Uterus (tissue), 3 donors: ENCODE measurements at regions not wholly inside any gene's neighbourhood (a gene's known extent, or its start where the extent isn't known, plus 50 kb on each side); places are given as distances from the start of the nearest gene placed in this dataset.

ENCODE experiments used
- DNase-seq, 2 donors: peaks; one replicate each; pipeline ENCODE4 v3.0.0-alpha.2; 2019 to 2020
- H3K27ac ChIP-seq, 2 donors: fragments of 200-600 bp; sonication (generic); 1 replicate in 1 of 2; 2 replicates in 1 of 2; pipeline ENCODE4 v1.5.1; 2016 to 2018
- H3K27me3 ChIP-seq, 2 donors: fragments of 200-600 bp; sonication (generic); one replicate each; pipeline ENCODE4 v1.5.1; 2018 to 2019; ENCODE audit warnings: control low read depth in 1 of 2
- H3K36me3 ChIP-seq, 2 donors: fragments of 200-600 bp; sonication (generic); one replicate each; pipeline ENCODE4 v1.5.1; 2019; ENCODE audit warnings: control low read depth in 1 of 2
- H3K4me1 ChIP-seq, 2 donors: fragments of 200-600 bp; sonication (generic); one replicate each; pipeline ENCODE4 v1.5.1; 2018 to 2019; ENCODE audit warnings: control low read depth in 1 of 2
- H3K4me3 ChIP-seq, 2 donors: fragments of 200-600 bp; sonication (generic); 1 replicate in 1 of 2; 2 replicates in 1 of 2; pipeline ENCODE4 v1.5.1; 2018 to 2019; ENCODE audit warnings: mild to moderate bottlenecking in 1 of 2
- H3K9me3 ChIP-seq, 2 donors: fragments of 200-600 bp; sonication (generic); one replicate each; pipeline ENCODE4 v1.5.1; 2019; ENCODE audit warnings: control low read depth in 1 of 2
- POLR2A ChIP-seq, 2 donors: fragments of 450-650 bp; IDR thresholded peaks; one replicate each; pipeline ENCODE4 v1.6.1; 2016; ENCODE audit warnings: antibody characterized with exemption in 2 of 2, mild to moderate bottlenecking in 1 of 2, moderate library complexity in 1 of 2
- intact Hi-C: fragments of 100-400 bp; cut with DNase I; formaldehyde crosslinking; loops from one replicate; pipeline ENCODE4 v1.15.1; 2023; ENCODE audit warnings: low total_unique reads
- TF ChIP-seq, protein P1 (sequence below), 4 experiments: fragments of 200-600 bp in 2 of 4; fragments of 450-650 bp in 2 of 4; sonication (generic) in 2 of 4; IDR thresholded peaks; one replicate each; pipeline ENCODE4 v1.5.1; 2016 to 2019; ENCODE audit warnings: antibody characterized with exemption in 4 of 4, mild to moderate bottlenecking in 2 of 4, moderate library complexity in 1 of 4
- donor health status: DM: yes; HTN: yes; CAD: no.

DNA sequence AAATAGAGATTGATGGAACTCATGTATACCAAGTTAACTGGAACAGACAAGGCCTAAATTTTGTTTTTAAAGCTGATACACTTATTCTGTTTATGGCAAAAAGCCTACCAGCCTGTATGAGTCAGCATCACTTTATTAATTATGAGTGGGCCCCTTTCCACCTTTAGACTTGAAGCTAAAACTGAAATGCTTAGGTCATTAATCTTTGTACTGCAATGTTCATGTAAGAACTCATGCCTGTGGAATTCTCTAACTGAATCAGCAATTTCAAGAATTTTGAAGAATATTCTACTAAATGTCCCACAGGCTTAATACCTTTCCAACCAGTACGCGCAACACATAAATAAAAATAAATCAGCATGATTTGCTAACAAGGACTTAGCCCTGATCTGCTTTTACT lies 140.2 kb upstream of the PHACTR1 start:
- no peak for DNase-seq
- TF ChIP-seq, protein P1, sequence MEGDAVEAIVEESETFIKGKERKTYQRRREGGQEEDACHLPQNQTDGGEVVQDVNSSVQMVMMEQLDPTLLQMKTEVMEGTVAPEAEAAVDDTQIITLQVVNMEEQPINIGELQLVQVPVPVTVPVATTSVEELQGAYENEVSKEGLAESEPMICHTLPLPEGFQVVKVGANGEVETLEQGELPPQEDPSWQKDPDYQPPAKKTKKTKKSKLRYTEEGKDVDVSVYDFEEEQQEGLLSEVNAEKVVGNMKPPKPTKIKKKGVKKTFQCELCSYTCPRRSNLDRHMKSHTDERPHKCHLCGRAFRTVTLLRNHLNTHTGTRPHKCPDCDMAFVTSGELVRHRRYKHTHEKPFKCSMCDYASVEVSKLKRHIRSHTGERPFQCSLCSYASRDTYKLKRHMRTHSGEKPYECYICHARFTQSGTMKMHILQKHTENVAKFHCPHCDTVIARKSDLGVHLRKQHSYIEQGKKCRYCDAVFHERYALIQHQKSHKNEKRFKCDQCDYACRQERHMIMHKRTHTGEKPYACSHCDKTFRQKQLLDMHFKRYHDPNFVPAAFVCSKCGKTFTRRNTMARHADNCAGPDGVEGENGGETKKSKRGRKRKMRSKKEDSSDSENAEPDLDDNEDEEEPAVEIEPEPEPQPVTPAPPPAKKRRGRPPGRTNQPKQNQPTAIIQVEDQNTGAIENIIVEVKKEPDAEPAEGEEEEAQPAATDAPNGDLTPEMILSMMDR (IDR thresholded peaks at IDR 0.05): no peak
- TF ChIP-seq POLR2A (IDR thresholded peaks at IDR 0.05): no peak

DNA sequence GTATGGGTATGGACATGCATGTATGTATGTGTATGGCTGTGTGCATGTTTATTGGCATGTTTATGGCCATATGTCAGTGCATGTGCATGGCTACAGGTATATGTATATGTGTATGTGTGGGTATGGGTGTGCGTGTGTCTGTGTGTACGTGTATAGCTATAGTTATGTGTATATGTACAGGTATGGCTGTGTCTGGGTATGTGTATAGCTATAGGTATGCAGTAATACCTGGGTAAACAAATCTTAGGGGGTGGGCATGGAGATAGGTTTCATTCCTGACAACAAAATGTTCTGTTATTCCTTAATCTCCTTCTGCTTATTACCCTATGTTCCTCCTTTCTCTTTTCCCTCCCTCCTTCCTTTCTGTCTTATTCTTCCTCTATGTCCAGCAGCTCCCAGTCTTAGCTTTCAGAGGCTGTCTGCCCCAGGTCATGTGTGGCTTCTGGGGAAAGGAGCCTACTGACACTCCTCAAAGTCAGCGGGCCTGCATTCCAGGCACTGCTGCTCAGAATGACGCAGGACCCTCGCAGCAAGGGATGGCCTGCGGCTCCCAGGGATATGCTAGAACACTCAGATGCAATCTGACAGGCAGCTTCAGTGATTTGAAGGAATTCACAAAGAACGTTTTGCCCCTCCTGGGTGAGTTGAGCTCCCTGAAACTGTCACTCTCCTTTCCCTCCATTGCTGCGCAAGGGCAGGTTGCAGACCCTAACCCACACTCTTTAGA lies 139.3 kb upstream of the PHACTR1 start:
- Histone ChIP-seq H3K27ac (no peak overlapping the region), H3K4me3 (no peak overlapping the region), H3K9me3 (no peaks in the 10 kb centered on the region), H3K36me3 (no peaks in the 10 kb centered on the region), H3K4me1 (no peaks in the 10 kb centered on the region), H3K27me3 (no peaks in the 10 kb centered on the region)
- TF ChIP-seq, protein P1 (IDR thresholded peaks at IDR 0.05): no peak
- no peak for TF ChIP-seq POLR2A (IDR thresholded peaks at IDR 0.05)
- no peak for DNase-seq
- intact Hi-C loops: no loop called here

More for the DNA sequence above, 140.2 kb upstream of the PHACTR1 start:
- H3K4me1 ChIP-seq: no peaks in the 10 kb centered on the region
- H3K27me3 ChIP-seq: no peaks in the 10 kb centered on the region
- H3K36me3 ChIP-seq: no peaks in the 10 kb centered on the region
- intact Hi-C loops: no loop called here
- H3K9me3 ChIP-seq: no peaks in the 10 kb centered on the region
- H3K27ac ChIP-seq: no peak overlapping the region
- H3K4me3 ChIP-seq: no peak overlapping the region

DNA sequence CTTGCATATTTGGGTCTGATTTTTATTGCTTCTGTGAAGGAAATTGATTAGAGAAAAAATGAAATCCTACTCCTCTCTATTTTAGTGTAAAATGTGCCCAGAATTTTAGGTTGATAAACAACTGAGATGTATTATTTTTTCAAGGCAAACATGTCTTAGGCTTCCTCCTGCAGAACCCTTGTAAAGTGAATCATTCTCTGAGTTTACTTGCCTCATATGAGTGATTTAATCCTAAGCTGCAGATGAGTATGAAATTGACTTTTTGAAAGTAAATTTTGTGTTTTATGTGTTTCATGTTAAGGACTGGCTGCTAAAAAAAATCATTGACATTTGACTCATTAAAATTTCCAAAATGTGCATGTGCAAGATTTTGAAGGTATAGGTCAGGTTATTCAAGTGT lies 138.5 kb upstream of the PHACTR1 start:
- no peaks in the 10 kb centered on the region for H3K27me3 ChIP-seq
- TF ChIP-seq POLR2A (IDR thresholded peaks at IDR 0.05): no peak
- TF ChIP-seq, protein P1 (IDR thresholded peaks at IDR 0.05): no peak
- intact Hi-C loops: no loop called here
- H3K27ac ChIP-seq: no peak overlapping the region
- H3K4me3 ChIP-seq: no peak overlapping the region
- H3K36me3 ChIP-seq: no peaks in the 10 kb centered on the region
- no peaks in the 10 kb centered on the region for H3K4me1 ChIP-seq
- H3K9me3 ChIP-seq: no peaks in the 10 kb centered on the region
- no peak for DNase-seq

DNA sequence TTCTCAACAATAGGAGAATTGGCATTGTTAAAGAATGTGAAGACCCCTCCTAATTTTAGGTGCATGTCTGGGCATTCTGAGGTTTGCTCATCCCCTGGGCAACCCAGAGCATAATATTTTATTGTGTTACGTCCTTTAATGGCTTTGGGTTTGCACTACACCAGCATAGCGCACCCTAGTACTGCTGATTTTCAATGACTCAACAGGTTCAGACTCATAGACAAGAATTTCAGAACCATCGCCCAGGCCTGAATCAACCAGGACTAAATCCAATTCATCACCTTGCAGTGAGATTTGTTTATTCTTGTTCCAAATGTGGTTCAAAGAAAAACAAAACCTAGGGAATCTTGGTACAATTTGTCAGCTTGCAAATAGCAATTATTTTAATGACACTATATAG lies 137.8 kb upstream of the PHACTR1 start:
- DNase-seq: no peak
- TF ChIP-seq, protein P1 (IDR thresholded peaks at IDR 0.05): no peak
- TF ChIP-seq POLR2A (IDR thresholded peaks at IDR 0.05): no peak
- no peaks in the 10 kb centered on the region for H3K36me3 ChIP-seq
- H3K9me3 ChIP-seq: no peaks in the 10 kb centered on the region
- no peak overlapping the region for H3K4me3 ChIP-seq
- intact Hi-C loops: no loop called here
- no peaks in the 10 kb centered on the region for H3K27me3 ChIP-seq
- H3K4me1 ChIP-seq: no peaks in the 10 kb centered on the region
- H3K27ac ChIP-seq: no peak overlapping the region

DNA sequence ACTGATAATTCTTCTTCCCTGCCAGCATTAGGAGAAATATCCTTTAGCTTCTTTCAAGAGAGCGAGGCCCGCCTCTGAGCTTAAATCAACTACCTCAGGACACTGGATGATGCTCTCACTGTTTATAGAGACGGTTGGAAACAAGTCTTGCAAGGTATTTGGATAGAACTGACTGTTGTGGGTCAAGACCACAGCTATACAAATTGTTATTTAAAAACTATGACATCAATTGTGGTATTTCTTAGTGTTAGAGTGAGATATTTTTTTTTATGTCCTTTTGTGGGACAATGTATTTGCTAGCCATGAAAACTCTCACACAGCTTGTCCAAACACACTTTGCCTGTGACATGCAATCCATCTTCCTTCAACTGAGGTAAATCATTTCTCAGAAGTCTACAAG lies 136.3 kb upstream of the PHACTR1 start:
- no peak for DNase-seq
- H3K36me3 ChIP-seq: no peaks in the 10 kb centered on the region
- TF ChIP-seq, protein P1 (IDR thresholded peaks at IDR 0.05): no peak
- no peak for TF ChIP-seq POLR2A (IDR thresholded peaks at IDR 0.05)
- no peaks in the 10 kb centered on the region for H3K4me1 ChIP-seq
- no peak overlapping the region for H3K27ac ChIP-seq
- H3K27me3 ChIP-seq: no peaks in the 10 kb centered on the region
- intact Hi-C loops: no loop called here
- H3K4me3 ChIP-seq: no peak overlapping the region
- no peaks in the 10 kb centered on the region for H3K9me3 ChIP-seq
